ENCODE measurements at regions not wholly inside any gene's neighbourhood (a gene's known extent, or its start where the extent isn't known, plus 50 kb on each side); places are given as distances from the start of the nearest gene placed in this dataset.
A peak's percentile ranks its signal among the peaks of the same experiment; 100 is the strongest.
"Not testable (repeated sequence)": the region's sequence is repeated elsewhere in the genome, so short reads cannot be mapped to it uniquely, and the experiment has no call there.

GRCh38 chr1:120542940-120543339 is 128.1 kb downstream of the NBPF8 start:
- intact Hi-C loops (cut with DNase I, micrococcal nuclease); H3K9me3 Mint-ChIP-seq; POLR2A ChIA-PET; H3K4me1 ChIP-seq (ENCODE audit: insufficient read depth, low read length); H3K27ac ChIP-seq (ENCODE audit: low read depth in 1 of 2, low read length in 2 of 2); H3K36me3 ChIP-seq (ENCODE audit: insufficient read depth, low read length); H3K4me1 Mint-ChIP-seq (ENCODE audit: low read depth); H3K4me3 Mint-ChIP-seq; H3K9me3 ChIP-seq (ENCODE audit: control insufficient read depth in 1 of 2, insufficient read depth in 1 of 2, low read length in 2 of 2); ATAC-seq (ENCODE audit: poor library complexity); H3K27ac Mint-ChIP-seq; H3K36me3 Mint-ChIP-seq (ENCODE audit: low read depth); H3K27me3 Mint-ChIP-seq; CTCF ChIA-PET; DNase-seq; H3K27me3 ChIP-seq (ENCODE audit: control insufficient read depth in 1 of 2, insufficient read depth in 2 of 2, low read length in 2 of 2); H3K4me3 ChIP-seq (ENCODE audit: low read length): not testable (repeated sequence)

GRCh38 chr1:120544434-120544833 is 129.6 kb downstream of the NBPF8 start:
- peak in 11 of 14 experiments; percentile 70 to 90 (median 79) for DNase-seq
- H3K4me3 Mint-ChIP-seq; intact Hi-C loops (cut with DNase I, micrococcal nuclease); POLR2A ChIA-PET; H3K27ac Mint-ChIP-seq; H3K4me1 Mint-ChIP-seq (ENCODE audit: low read depth); H3K27me3 Mint-ChIP-seq; H3K36me3 Mint-ChIP-seq (ENCODE audit: low read depth); H3K27me3 ChIP-seq (ENCODE audit: control insufficient read depth in 1 of 2, insufficient read depth in 2 of 2, low read length in 2 of 2); H3K4me1 ChIP-seq (ENCODE audit: insufficient read depth, low read length); H3K27ac ChIP-seq (ENCODE audit: low read depth in 1 of 2, low read length in 2 of 2); H3K9me3 Mint-ChIP-seq; H3K4me3 ChIP-seq (ENCODE audit: low read length); CTCF ChIA-PET; H3K9me3 ChIP-seq (ENCODE audit: control insufficient read depth in 1 of 2, insufficient read depth in 1 of 2, low read length in 2 of 2); H3K36me3 ChIP-seq (ENCODE audit: insufficient read depth, low read length): not testable (repeated sequence)
- peak; percentile 60 for TF ChIP-seq CTCF (IDR thresholded peaks at IDR 0.05)
- ATAC-seq (ENCODE audit: poor library complexity): peak; percentile 100

GRCh38 chr1:120550335-120550734 is 135.5 kb downstream of the NBPF8 start:
- H3K27me3 ChIP-seq (ENCODE audit: control insufficient read depth in 1 of 2, insufficient read depth in 2 of 2, low read length in 2 of 2); H3K27ac Mint-ChIP-seq; ATAC-seq (ENCODE audit: poor library complexity); DNase-seq; intact Hi-C loops (cut with DNase I, micrococcal nuclease); H3K4me3 ChIP-seq (ENCODE audit: low read length); H3K27ac ChIP-seq (ENCODE audit: low read depth in 1 of 2, low read length in 2 of 2); POLR2A ChIA-PET; CTCF ChIA-PET; H3K9me3 ChIP-seq (ENCODE audit: control insufficient read depth in 1 of 2, insufficient read depth in 1 of 2, low read length in 2 of 2); H3K36me3 ChIP-seq (ENCODE audit: insufficient read depth, low read length); H3K4me1 ChIP-seq (ENCODE audit: insufficient read depth, low read length); H3K36me3 Mint-ChIP-seq (ENCODE audit: low read depth); H3K4me1 Mint-ChIP-seq (ENCODE audit: low read depth); H3K9me3 Mint-ChIP-seq; H3K27me3 Mint-ChIP-seq; H3K4me3 Mint-ChIP-seq: not testable (repeated sequence)

- H3K4me1 Mint-ChIP-seq (ENCODE audit: low read depth); CTCF ChIA-PET; H3K36me3 Mint-ChIP-seq (ENCODE audit: low read depth); H3K9me3 ChIP-seq (ENCODE audit: control insufficient read depth in 1 of 2, insufficient read depth in 1 of 2, low read length in 2 of 2); POLR2A ChIA-PET; intact Hi-C loops (cut with DNase I, micrococcal nuclease); H3K27me3 ChIP-seq (ENCODE audit: control insufficient read depth in 1 of 2, insufficient read depth in 2 of 2, low read length in 2 of 2); H3K27ac ChIP-seq (ENCODE audit: low read depth in 1 of 2, low read length in 2 of 2); H3K4me3 ChIP-seq (ENCODE audit: low read length); H3K27me3 Mint-ChIP-seq; DNase-seq; H3K36me3 ChIP-seq (ENCODE audit: insufficient read depth, low read length); H3K4me1 ChIP-seq (ENCODE audit: insufficient read depth, low read length); H3K27ac Mint-ChIP-seq; H3K9me3 Mint-ChIP-seq; ATAC-seq (ENCODE audit: poor library complexity): not testable (repeated sequence)
- peak overlapping the region; percentile 56 for H3K4me3 Mint-ChIP-seq
Measured at GRCh38 chr1:120552190-120552589, 137.4 kb downstream of the NBPF8 start.

GRCh38 chr1:120557605-120558302 is 142.9 kb downstream of the NBPF8 start:
- POLR2A ChIA-PET; H3K27me3 ChIP-seq (ENCODE audit: control insufficient read depth in 1 of 2, insufficient read depth in 2 of 2, low read length in 2 of 2); H3K27ac ChIP-seq (ENCODE audit: low read depth in 1 of 2, low read length in 2 of 2); H3K36me3 Mint-ChIP-seq (ENCODE audit: low read depth); H3K27me3 Mint-ChIP-seq; H3K4me1 Mint-ChIP-seq (ENCODE audit: low read depth); intact Hi-C loops (cut with DNase I, micrococcal nuclease); H3K4me1 ChIP-seq (ENCODE audit: insufficient read depth, low read length); H3K9me3 ChIP-seq (ENCODE audit: control insufficient read depth in 1 of 2, insufficient read depth in 1 of 2, low read length in 2 of 2); H3K9me3 Mint-ChIP-seq; CTCF ChIA-PET; H3K36me3 ChIP-seq (ENCODE audit: insufficient read depth, low read length); H3K27ac Mint-ChIP-seq; ATAC-seq (ENCODE audit: poor library complexity): not testable (repeated sequence)
- H3K4me3 ChIP-seq (ENCODE audit: low read length): peak overlapping the region; percentile 56
- peak overlapping the region; percentile 73 for H3K4me3 Mint-ChIP-seq
- DNase-seq: peak in 3 of 14 experiments; percentile 13 to 28 (median 17)

GRCh38 chr1:120558303-120559060 is 143.6 kb downstream of the NBPF8 start:
- H3K27ac Mint-ChIP-seq; H3K9me3 Mint-ChIP-seq; H3K9me3 ChIP-seq (ENCODE audit: control insufficient read depth in 1 of 2, insufficient read depth in 1 of 2, low read length in 2 of 2); H3K27me3 Mint-ChIP-seq; H3K27me3 ChIP-seq (ENCODE audit: control insufficient read depth in 1 of 2, insufficient read depth in 2 of 2, low read length in 2 of 2); H3K4me1 ChIP-seq (ENCODE audit: insufficient read depth, low read length); H3K4me1 Mint-ChIP-seq (ENCODE audit: low read depth); CTCF ChIA-PET; H3K27ac ChIP-seq (ENCODE audit: low read depth in 1 of 2, low read length in 2 of 2); POLR2A ChIA-PET; H3K36me3 Mint-ChIP-seq (ENCODE audit: low read depth); H3K36me3 ChIP-seq (ENCODE audit: insufficient read depth, low read length); intact Hi-C loops (cut with DNase I, micrococcal nuclease): not testable (repeated sequence)
- H3K4me3 ChIP-seq (ENCODE audit: low read length): peak overlapping the region; percentile 56
- ATAC-seq (ENCODE audit: poor library complexity) (peak; percentile 64), DNase-seq (peak; percentile 20 to 79 (median 60))
- H3K4me3 Mint-ChIP-seq: peak overlapping the region; percentile 73
